Osteoblast (primary cell): ENCODE measurements at regions not wholly inside any gene's neighbourhood (a gene's known extent, or its start where the extent isn't known, plus 50 kb on each side); places are given as distances from the start of the nearest gene placed in this dataset.

ENCODE experiments used
- DNase-seq: peaks from one replicate; pipeline ENCODE4 v3.0.0; 2011; ENCODE audit warnings: low spot score, mixed read lengths; ENCODE audit not compliant: insufficient read length; ENCODE audit errors: missing footprints
- H2AFZ ChIP-seq: 2 replicates; pipeline ENCODE4 v1.6.0; 2011; ENCODE audit warnings: mild to moderate bottlenecking, low read length
- H3K27ac ChIP-seq: 2 replicates; pipeline ENCODE4 v1.5.1; 2011; ENCODE audit warnings: mild to moderate bottlenecking, low read depth, low read length, moderate library complexity
- H3K27me3 ChIP-seq: 2 replicates; pipeline ENCODE4 v1.6.0; 2012; ENCODE audit warnings: mild to moderate bottlenecking, control low read depth, inconsistent platforms, low read length, moderate library complexity; ENCODE audit not compliant: insufficient read depth
- H3K36me3 ChIP-seq: 2 replicates; pipeline ENCODE4 v1.5.1; 2011; ENCODE audit warnings: mild to moderate bottlenecking, low read length, control low read depth, moderate library complexity; ENCODE audit not compliant: insufficient read depth
- H3K4me1 ChIP-seq: 2 replicates; pipeline ENCODE4 v1.5.1; 2011; ENCODE audit warnings: mild to moderate bottlenecking, low read length, control low read depth, moderate library complexity; ENCODE audit not compliant: insufficient read depth
- H3K4me2 ChIP-seq: 2 replicates; pipeline ENCODE4 v1.6.0; 2011; ENCODE audit warnings: mild to moderate bottlenecking, low read length; ENCODE audit not compliant: insufficient read depth
- H3K4me3 ChIP-seq: fragments of 200-600 bp; sonication (generic); 3 replicates; pipeline ENCODE4 v1.5.1; 2012; ENCODE audit warnings: mild to moderate bottlenecking, low read length, inconsistent platforms; ENCODE audit not compliant: insufficient read depth
- H3K79me2 ChIP-seq: 2 replicates; pipeline ENCODE4 v1.6.0; 2012; ENCODE audit warnings: mild to moderate bottlenecking, low read length, control low read depth, inconsistent platforms; ENCODE audit not compliant: insufficient read depth
- H3K9me3 ChIP-seq: 2 replicates; pipeline ENCODE4 v1.5.1; 2011; ENCODE audit warnings: low read depth, low read length, control low read depth
- H4K20me1 ChIP-seq: 2 replicates; pipeline ENCODE4 v1.6.0; 2012; ENCODE audit warnings: mild to moderate bottlenecking, low read length, control low read depth; ENCODE audit not compliant: insufficient read depth
- TF ChIP-seq, protein P1 (sequence below): IDR thresholded peaks from 2 replicates; pipeline ENCODE4 v1.5.1; 2011; ENCODE audit warnings: mild to moderate bottlenecking, low read depth, low read length, moderate library complexity; ENCODE audit errors: extremely low read depth

DNA sequence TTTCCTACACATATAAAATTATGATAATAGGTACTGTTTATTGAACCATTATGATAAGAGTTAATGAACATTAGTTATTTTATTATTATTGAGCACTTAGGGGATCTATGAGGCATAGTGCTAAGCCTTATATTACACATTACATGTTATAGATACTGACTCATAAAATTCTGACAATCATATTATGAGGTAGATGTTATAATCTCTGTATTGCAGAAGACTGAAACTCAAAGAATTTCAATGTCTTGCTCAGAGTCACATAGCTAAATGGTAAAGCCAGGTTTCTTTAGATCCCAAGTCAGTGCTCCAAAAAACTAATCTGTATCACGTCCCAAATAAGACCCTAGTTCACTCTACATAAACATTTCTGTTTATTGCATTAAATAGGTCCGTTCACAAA is 207.2 kb upstream of the CNKSR2 start:
- no peak overlapping the region for H2AFZ ChIP-seq
- TF ChIP-seq, protein P1, sequence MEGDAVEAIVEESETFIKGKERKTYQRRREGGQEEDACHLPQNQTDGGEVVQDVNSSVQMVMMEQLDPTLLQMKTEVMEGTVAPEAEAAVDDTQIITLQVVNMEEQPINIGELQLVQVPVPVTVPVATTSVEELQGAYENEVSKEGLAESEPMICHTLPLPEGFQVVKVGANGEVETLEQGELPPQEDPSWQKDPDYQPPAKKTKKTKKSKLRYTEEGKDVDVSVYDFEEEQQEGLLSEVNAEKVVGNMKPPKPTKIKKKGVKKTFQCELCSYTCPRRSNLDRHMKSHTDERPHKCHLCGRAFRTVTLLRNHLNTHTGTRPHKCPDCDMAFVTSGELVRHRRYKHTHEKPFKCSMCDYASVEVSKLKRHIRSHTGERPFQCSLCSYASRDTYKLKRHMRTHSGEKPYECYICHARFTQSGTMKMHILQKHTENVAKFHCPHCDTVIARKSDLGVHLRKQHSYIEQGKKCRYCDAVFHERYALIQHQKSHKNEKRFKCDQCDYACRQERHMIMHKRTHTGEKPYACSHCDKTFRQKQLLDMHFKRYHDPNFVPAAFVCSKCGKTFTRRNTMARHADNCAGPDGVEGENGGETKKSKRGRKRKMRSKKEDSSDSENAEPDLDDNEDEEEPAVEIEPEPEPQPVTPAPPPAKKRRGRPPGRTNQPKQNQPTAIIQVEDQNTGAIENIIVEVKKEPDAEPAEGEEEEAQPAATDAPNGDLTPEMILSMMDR, result no peak
- H3K9me3 ChIP-seq, result no peaks in the 10 kb centered on the region
- H3K27me3 ChIP-seq, result no peaks in the 10 kb centered on the region
- no peak overlapping the region for H3K27ac ChIP-seq
- no peaks in the 10 kb centered on the region for H4K20me1 ChIP-seq
- H3K4me2 ChIP-seq, result no peak overlapping the region
- peak; percentile 54 for DNase-seq
- no peak overlapping the region for H3K4me3 ChIP-seq
- H3K36me3 ChIP-seq, result no peaks in the 10 kb centered on the region
- peaks cover 6% of the 10 kb centered on the region for H3K4me1 ChIP-seq
- H3K79me2 ChIP-seq, result no peaks in the 10 kb centered on the region

DNA sequence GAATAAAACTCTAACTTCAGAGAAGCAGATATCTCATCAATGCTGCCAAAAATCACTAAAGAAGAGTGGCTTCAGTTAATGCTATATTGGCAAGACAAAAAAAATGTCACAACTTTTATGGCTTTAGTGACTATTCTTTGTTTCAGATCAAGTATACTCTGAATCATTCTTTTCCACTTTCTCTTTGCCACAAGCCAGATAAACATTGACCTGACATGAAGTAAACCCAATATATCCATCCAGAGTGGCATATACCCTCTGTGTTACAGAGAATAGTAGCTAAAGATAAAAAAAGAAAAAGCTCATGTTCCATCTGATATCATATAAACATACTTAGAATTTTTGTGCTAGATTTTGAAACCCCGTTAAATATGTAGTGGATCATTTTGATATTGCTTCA is 206.7 kb upstream of the CNKSR2 start:
- Histone ChIP-seq H4K20me1 (no peaks in the 10 kb centered on the region), H3K27me3 (no peaks in the 10 kb centered on the region), H3K79me2 (no peaks in the 10 kb centered on the region), H3K4me1 (peaks cover 6% of the 10 kb centered on the region), H3K4me3 (no peak overlapping the region), H2AFZ (no peak overlapping the region), H3K9me3 (no peaks in the 10 kb centered on the region), H3K27ac (no peak overlapping the region), H3K36me3 (no peaks in the 10 kb centered on the region), H3K4me2 (no peak overlapping the region)
- no peak for DNase-seq
- TF ChIP-seq, protein P1, result no peak

DNA sequence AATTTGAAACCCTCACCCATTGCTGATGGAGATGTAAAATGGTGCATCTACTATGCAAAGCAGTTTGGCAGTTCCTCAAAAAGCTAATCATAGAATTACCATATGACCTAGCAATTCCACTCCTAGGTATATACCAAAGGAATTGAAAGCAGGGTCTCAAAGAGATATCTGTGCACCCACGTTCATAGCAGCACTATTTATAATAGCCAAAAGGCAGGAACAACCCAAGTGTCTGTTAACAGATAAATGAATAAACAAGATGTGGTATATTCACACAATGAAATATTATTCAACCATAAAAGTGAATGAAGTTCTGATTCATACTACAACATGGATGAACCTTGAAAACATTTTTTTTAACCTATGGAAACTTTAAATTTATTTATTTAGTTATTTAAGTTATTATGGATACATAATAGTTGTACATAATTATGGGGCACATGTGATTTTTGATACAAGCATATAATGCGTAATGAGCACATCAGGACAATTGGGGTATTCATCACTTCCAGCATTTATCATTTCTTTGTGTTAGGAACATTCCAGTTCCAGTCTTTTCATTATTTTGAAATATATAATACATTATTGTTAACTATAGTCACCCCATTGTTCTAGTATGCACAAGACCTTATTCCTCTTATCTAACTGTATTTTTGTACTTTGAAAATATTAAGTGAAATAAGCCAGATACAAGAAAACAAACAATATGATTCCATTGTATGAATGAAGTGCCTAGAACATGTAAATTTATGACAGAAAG is 205.6 kb upstream of the CNKSR2 start:
- H3K27me3 ChIP-seq, result no peaks in the 10 kb centered on the region
- no peaks in the 10 kb centered on the region for H3K36me3 ChIP-seq
- H3K9me3 ChIP-seq, result no peaks in the 10 kb centered on the region
- no peak overlapping the region for H3K4me2 ChIP-seq
- TF ChIP-seq, protein P1, result no peak
- H2AFZ ChIP-seq, result no peak overlapping the region
- no peak overlapping the region for H3K4me3 ChIP-seq
- no peak for DNase-seq
- H3K4me1 ChIP-seq, result peaks cover 6% of the 10 kb centered on the region
- H3K27ac ChIP-seq, result no peak overlapping the region
- no peaks in the 10 kb centered on the region for H4K20me1 ChIP-seq
- H3K79me2 ChIP-seq, result no peaks in the 10 kb centered on the region

GRCh38 chrX:21171181-21171580 is 203.0 kb upstream of the CNKSR2 start:
- DNase-seq, result no peak
- Histone ChIP-seq H2AFZ (no peak overlapping the region), H3K27me3 (no peaks in the 10 kb centered on the region), H3K36me3 (no peaks in the 10 kb centered on the region), H3K4me1 (peaks cover 6% of the 10 kb centered on the region), H4K20me1 (no peaks in the 10 kb centered on the region), H3K79me2 (no peaks in the 10 kb centered on the region), H3K4me2 (no peak overlapping the region), H3K4me3 (no peak overlapping the region), H3K27ac (no peak overlapping the region), H3K9me3 (no peaks in the 10 kb centered on the region)
- TF ChIP-seq, protein P1, result no peak
